HG03139 (cell line): ENCODE measurements at regions not wholly inside any gene's neighbourhood (a gene's known extent, or its start where the extent isn't known, plus 50 kb on each side); places are given as distances from the start of the nearest gene placed in this dataset.
"Not testable (repeated sequence)": the region's sequence is repeated elsewhere in the genome, so short reads cannot be mapped to it uniquely, and the experiment has no call there.

ENCODE experiments used
- ATAC-seq: cut with Tn5 transposase; IDR thresholded peaks from one replicate; pipeline ENCODE4 v1.9.1; 2021; ENCODE audit not compliant: unreplicated experiment

DNA sequence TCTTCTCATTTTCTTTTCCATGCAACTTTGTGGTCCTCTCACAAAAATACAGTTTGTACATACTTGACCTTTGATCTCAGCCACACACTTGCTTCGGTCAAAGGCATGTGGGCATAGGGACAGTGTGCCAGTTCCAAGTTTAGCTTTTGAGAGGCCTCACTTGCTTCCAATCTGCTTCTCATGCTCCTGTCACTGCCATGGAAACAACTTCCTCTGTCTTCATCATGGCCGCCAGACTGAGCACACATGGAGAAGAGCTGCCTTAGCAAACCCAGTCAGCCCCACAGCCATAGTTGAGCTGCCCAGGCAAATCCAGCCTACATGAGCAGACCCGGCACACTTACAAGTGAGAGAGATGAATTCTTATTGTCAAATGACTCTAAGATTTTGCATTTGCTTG lies 138.2 kb upstream of the TUSC1 start:
- no peak for ATAC-seq

GRCh38 chr9:25814023-25814422 lies 135.8 kb upstream of the TUSC1 start:
- ATAC-seq, result no peak

- ATAC-seq, result no peak
Measured at GRCh38 chr9:25813478-25813877, 135.2 kb upstream of the TUSC1 start.

DNA sequence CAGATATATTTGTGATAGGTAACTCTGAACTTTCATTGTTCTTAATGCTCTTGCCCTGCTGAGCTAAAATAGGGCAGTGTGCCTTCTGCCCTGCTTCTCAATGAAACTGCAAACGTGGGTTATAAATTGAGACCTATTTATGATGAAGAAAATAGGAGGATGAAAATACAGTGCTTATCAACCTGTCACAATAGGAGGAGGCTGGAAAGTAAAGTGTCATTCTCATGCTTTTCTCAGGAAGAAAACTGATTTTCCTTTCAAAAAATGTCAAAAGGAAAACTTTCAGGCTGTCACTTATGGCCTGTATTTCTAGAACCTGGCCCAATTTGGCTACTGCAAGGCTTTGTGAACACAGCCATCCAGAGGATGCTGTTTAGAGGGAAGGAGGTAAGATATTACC lies 130.3 kb upstream of the TUSC1 start:
- ATAC-seq, result no peak

DNA sequence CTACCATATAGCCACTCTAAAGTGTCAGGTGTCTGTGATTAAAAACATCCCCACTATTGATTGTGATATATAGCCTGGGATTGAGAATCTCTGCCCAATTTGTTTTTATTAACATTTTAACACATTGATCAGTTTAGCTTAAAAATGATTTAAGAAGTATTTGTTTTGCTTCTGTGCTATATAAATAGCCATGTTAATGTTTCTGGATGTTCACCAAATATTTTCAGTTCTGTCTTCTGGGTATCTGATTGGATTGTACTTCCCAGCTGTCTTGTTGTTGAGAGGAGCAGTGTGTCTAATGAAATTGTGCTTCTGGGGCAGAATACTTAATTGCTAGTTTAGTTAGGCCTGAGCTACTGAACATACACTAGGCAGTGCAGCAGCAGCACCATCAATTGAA lies 126.6 kb upstream of the TUSC1 start:
- ATAC-seq, result no peak

DNA sequence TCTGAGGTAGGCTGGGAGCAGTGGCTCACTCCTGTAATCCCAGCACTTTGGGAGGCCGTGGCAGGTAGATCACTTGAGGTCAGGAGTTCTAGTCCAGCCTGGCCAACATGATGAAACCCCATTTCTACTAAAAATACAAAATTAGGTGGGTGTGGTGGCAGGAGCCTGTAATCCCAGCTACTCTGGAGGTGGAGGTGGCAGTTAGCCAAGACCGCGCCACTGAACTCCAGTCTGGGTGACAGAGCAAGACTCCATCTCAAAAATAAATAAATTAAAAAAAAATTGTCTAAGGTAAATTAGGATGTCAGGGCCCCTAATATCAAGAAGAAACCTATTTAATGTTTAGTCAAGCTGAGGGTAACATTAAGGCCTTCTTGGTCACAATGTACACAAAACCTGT lies 123.7 kb upstream of the TUSC1 start:
- ATAC-seq, result not testable (repeated sequence)

DNA sequence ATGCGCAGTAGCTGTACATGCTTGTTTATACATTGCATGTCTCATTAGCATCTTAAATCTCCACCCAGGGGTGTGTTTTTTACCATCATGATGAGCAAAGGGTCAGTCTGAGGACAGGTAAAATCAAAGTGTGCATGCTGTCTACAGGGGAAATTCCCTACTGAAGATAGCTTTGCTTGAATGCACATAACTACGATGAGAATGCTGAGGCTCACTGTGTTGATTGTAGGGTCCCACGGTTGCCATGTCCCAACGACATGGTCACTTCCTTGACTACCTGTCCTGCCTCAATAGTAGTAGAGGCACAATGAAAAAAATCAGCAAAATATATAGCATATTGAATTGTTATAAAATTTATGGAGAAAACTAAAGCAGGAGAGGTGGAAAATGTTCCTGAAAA lies 95.6 kb upstream of the TUSC1 start:
- no peak for ATAC-seq

DNA sequence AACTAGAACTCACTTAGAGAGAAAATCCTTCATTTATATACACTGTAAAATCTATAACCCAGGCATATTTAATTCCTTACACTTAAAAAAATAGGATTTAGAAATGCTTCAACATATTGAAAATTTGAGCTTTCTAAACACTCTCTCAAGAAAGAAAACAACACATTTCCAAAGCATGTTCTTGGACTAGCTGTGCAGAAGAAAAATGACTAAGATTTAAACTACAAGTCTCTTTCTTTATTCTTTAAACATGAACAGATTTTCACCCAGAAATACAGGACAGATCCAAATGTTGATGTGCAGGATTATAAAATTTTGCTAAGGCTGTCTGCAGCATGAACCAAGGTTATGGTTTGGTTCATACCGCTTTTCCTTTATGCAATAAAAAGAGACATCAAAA lies 77.7 kb upstream of the TUSC1 start:
- ATAC-seq, result no peak

DNA sequence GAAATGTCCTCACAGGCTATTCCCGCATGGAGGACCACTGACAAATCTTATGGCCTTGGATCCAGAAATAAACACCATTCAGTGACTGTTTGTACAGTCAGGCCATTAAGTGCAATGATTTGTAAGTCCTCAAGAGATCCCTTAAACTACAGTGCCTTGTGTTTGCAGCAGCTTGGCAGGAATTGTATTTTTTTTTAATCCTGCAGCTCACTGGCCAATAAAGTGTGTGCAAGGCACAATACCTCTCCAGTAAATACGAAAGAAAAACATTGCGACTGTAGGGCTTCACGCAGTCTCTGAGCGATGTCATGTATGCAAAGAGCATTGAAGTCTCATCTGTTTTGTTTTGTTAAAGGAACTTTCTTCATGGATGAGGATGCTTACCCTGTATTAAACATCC lies 74.2 kb upstream of the TUSC1 start:
- no peak for ATAC-seq

GRCh38 chr9:25742256-25742655 lies 64.0 kb upstream of the TUSC1 start:
- no peak for ATAC-seq

DNA sequence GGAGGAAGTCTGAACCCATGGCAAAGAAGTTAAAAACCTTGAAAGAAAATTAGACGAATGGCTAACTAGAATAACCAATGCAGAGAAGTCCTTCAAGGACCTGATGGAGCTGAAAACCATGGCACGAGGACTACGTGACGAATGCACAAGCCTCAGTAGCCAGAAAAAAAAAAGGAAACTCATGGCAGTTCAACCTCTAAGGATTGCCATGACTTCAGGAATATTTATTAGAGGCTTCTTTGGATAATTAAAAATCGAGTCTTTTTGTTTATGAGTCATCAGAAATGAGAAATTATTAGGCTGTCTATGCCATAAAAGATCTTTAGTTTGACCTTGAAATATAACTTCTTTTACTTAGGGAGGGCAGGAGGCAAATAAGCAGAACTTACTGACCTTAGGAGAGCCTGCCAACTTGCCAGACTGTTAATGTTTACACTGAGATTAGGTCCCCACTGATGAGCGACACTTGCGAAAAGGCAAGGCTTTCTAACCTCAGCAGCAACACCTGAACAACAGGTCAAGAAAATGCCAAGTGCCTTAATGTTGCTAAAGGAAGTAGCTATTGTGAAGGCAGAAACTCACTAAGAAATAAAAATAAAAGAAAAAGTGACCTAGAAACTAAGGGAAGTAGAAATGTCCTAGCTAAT lies 55.2 kb upstream of the TUSC1 start:
- ATAC-seq, result no peak

GRCh38 chr9:25731895-25732794 lies 53.9 kb upstream of the TUSC1 start:
- ATAC-seq, result not testable (repeated sequence)
